Hepatocyte (in vitro differentiated cells): ENCODE measurements at regions not wholly inside any gene's neighbourhood (a gene's known extent, or its start where the extent isn't known, plus 50 kb on each side); places are given as distances from the start of the nearest gene placed in this dataset.
A peak's percentile ranks its signal among the peaks of the same experiment; 100 is the strongest.

Source experiments
- DNase-seq: peaks from one replicate; pipeline ENCODE4 v3.0.0-alpha.2; 2016; ENCODE audit warnings: low spot score
- H2AFZ ChIP-seq: fragments of 200-600 bp; sonication (generic); 2 replicates; pipeline ENCODE4 v1.6.0; 2016; ENCODE audit warnings: antibody characterized with exemption, mild to moderate bottlenecking
- H3K27ac ChIP-seq: fragments of 200-600 bp; sonication (generic); 2 replicates; pipeline ENCODE4 v1.5.1; 2016; ENCODE audit warnings: mild to moderate bottlenecking
- H3K27me3 ChIP-seq: fragments of 200-600 bp; sonication (generic); 2 replicates; pipeline ENCODE4 v1.6.1; 2016
- H3K36me3 ChIP-seq: fragments of 200-600 bp; sonication (generic); replicated peaks from 2 replicates; pipeline ENCODE4 v1.5.1; 2016; ENCODE audit warnings: low read depth; ENCODE audit not compliant: insufficient read depth
- H3K4me1 ChIP-seq: fragments of 200-600 bp; sonication (generic); 2 replicates; pipeline ENCODE4 v1.5.1; 2016; ENCODE audit warnings: mild to moderate bottlenecking, moderate library complexity; ENCODE audit not compliant: insufficient read depth
- H3K4me2 ChIP-seq: fragments of 200-600 bp; sonication (generic); 2 replicates; pipeline ENCODE4 v1.6.0; 2016
- H3K4me3 ChIP-seq: fragments of 200-600 bp; sonication (generic); 2 replicates; pipeline ENCODE4 v1.5.1; 2016; ENCODE audit warnings: mild to moderate bottlenecking
- H3K79me2 ChIP-seq: fragments of 200-600 bp; sonication (generic); 2 replicates; pipeline ENCODE4 v1.6.0; 2017; ENCODE audit warnings: mild to moderate bottlenecking
- H3K9me2 ChIP-seq: fragments of 200-600 bp; sonication (generic); replicated peaks from 2 replicates; pipeline ENCODE4 v1.6.0; 2017; ENCODE audit warnings: mild to moderate bottlenecking; ENCODE audit not compliant: insufficient read depth
- H3K9me3 ChIP-seq: fragments of 200-600 bp; sonication (generic); 2 replicates; pipeline ENCODE4 v1.5.1; 2016; ENCODE audit warnings: low read depth, mild to moderate bottlenecking
- H4K20me1 ChIP-seq: fragments of 200-600 bp; sonication (generic); 2 replicates; pipeline ENCODE4 v1.6.0; 2016; ENCODE audit warnings: mild to moderate bottlenecking; ENCODE audit not compliant: insufficient read depth, poor library complexity, severe bottlenecking
- CTCF ChIP-seq: fragments of 200-600 bp; sonication (generic); IDR thresholded peaks from 2 replicates; pipeline ENCODE4 v1.5.1; 2016; ENCODE audit warnings: antibody characterized with exemption, mild to moderate bottlenecking; ENCODE audit not compliant: poor library complexity
- EZH2 ChIP-seq: fragments of 200-600 bp; sonication (generic); IDR thresholded peaks from 2 replicates; pipeline ENCODE4 v1.6.1; 2016; ENCODE audit warnings: antibody characterized with exemption, mild to moderate bottlenecking, borderline replicate concordance
- EZH2phosphoT487 ChIP-seq: fragments of 200-600 bp; sonication (generic); IDR thresholded peaks from one replicate; pipeline ENCODE4 v1.6.1; 2018; ENCODE audit warnings: antibody characterized with exemption, mild to moderate bottlenecking, low read depth, moderate library complexity; ENCODE audit not compliant: unreplicated experiment, severe bottlenecking
- WGBS: methylation state at CpG from one replicate; pipeline ENCODE4 v1.1.6; 2016; ENCODE audit warnings: low lambda C conversion rate; ENCODE audit errors: missing lambda C conversion rate; 5-methylcytosine and 5-hydroxymethylcytosine counted together

GRCh38 chr5:71830681-71831539 lies 111.8 kb downstream of the CARTPT start:
- Histone ChIP-seq H3K79me2 (no peaks in the 10 kb centered on the region), H3K36me3 (no peaks in the 10 kb centered on the region), H2AFZ (no peak overlapping the region), H3K4me3 (no peak overlapping the region), H3K27ac (peak overlapping the region; percentile 58), H4K20me1 (no peaks in the 10 kb centered on the region), H3K4me2 (peak overlapping the region; percentile 60), H3K4me1 (peaks cover 14% of the 10 kb centered on the region), H3K9me3 (no peaks in the 10 kb centered on the region), H3K9me2 (no peaks in the 10 kb centered on the region), H3K27me3 (no peaks in the 10 kb centered on the region)
- TF ChIP-seq EZH2 (no peak), CTCF (no peak), EZH2phosphoT487 (no peak)
- WGBS = 64% methylated on average over 4 of the region's 4 CpGs
- DNase-seq = peak; percentile 70

GRCh38 chr5:71832812-71833715 lies 114.0 kb downstream of the CARTPT start:
- Histone ChIP-seq H3K9me3 (no peaks in the 10 kb centered on the region), H2AFZ (no peak overlapping the region), H3K27ac (no peak overlapping the region), H3K4me3 (no peak overlapping the region), H3K79me2 (no peaks in the 10 kb centered on the region), H3K36me3 (no peaks in the 10 kb centered on the region), H3K9me2 (no peaks in the 10 kb centered on the region), H3K4me2 (no peak overlapping the region), H4K20me1 (no peaks in the 10 kb centered on the region), H3K27me3 (no peaks in the 10 kb centered on the region), H3K4me1 (peaks cover 14% of the 10 kb centered on the region)
- 83% methylated on average over 4 of the region's 4 CpGs for WGBS
- no peak for DNase-seq
- TF ChIP-seq CTCF (no peak), EZH2phosphoT487 (no peak), EZH2 (no peak)

GRCh38 chr5:71834601-71835000 lies 115.5 kb downstream of the CARTPT start:
- no peak overlapping the region for H3K4me2 ChIP-seq
- H3K4me1 ChIP-seq = peaks cover 14% of the 10 kb centered on the region
- no peaks in the 10 kb centered on the region for H3K9me3 ChIP-seq
- no peaks in the 10 kb centered on the region for H3K27me3 ChIP-seq
- no peaks in the 10 kb centered on the region for H3K79me2 ChIP-seq
- no peak overlapping the region for H3K27ac ChIP-seq
- TF ChIP-seq EZH2phosphoT487 (no peak), EZH2 (no peak), CTCF (no peak)
- 75% methylated on average over 2 of the region's 2 CpGs for WGBS
- DNase-seq = no peak
- no peak overlapping the region for H2AFZ ChIP-seq
- no peaks in the 10 kb centered on the region for H4K20me1 ChIP-seq
- no peak overlapping the region for H3K4me3 ChIP-seq
- no peaks in the 10 kb centered on the region for H3K9me2 ChIP-seq
- no peaks in the 10 kb centered on the region for H3K36me3 ChIP-seq
